ENCODE measurements at regions not wholly inside any gene's neighbourhood (a gene's known extent, or its start where the extent isn't known, plus 50 kb on each side); places are given as distances from the start of the nearest gene placed in this dataset.

DNA sequence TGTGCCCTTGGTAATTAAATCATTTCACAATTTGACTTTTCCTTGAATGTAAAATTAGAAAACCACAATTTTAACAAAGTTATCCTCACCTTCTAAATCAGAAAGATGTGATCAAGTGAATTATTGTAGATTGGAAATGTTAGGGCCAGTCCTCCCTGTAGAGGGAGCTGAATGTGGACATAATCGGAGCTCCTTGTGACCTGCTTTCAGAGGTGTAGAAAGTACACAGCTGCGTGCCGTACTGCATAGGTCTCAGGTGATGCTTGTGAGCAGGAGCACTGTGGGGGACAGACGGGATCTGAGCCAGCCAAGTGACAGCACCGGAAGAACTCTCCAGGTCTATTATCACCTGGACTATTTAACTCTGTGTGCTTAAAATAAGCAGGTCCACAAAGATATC is 338.0 kb downstream of the AASDHPPT start:
- TF ChIP-seq, protein P1, sequence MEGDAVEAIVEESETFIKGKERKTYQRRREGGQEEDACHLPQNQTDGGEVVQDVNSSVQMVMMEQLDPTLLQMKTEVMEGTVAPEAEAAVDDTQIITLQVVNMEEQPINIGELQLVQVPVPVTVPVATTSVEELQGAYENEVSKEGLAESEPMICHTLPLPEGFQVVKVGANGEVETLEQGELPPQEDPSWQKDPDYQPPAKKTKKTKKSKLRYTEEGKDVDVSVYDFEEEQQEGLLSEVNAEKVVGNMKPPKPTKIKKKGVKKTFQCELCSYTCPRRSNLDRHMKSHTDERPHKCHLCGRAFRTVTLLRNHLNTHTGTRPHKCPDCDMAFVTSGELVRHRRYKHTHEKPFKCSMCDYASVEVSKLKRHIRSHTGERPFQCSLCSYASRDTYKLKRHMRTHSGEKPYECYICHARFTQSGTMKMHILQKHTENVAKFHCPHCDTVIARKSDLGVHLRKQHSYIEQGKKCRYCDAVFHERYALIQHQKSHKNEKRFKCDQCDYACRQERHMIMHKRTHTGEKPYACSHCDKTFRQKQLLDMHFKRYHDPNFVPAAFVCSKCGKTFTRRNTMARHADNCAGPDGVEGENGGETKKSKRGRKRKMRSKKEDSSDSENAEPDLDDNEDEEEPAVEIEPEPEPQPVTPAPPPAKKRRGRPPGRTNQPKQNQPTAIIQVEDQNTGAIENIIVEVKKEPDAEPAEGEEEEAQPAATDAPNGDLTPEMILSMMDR (IDR thresholded peaks at IDR 0.05): no peak
- TF ChIP-seq POLR2A (IDR thresholded peaks at IDR 0.05): no peak
- no peak for TF ChIP-seq POLR2AphosphoS5 (IDR thresholded peaks at IDR 0.05)

Data from breast epithelium (tissue), 3 donors.